MM.1S (cell line): ENCODE measurements at regions not wholly inside any gene's neighbourhood (a gene's known extent, or its start where the extent isn't known, plus 50 kb on each side); places are given as distances from the start of the nearest gene placed in this dataset.
"Not testable (repeated sequence)": the region's sequence is repeated elsewhere in the genome, so short reads cannot be mapped to it uniquely, and the experiment has no call there.

ENCODE experiments used
- DNase-seq: peaks from one replicate; pipeline ENCODE4 v3.0.0-alpha.2; 2015
- H2AFZ ChIP-seq: fragments of 300-600 bp; sonication (generic); 2 replicates; pipeline ENCODE4 v1.6.0; 2016; ENCODE audit warnings: antibody characterized with exemption, low read length
- H3F3A ChIP-seq: fragments of 300-600 bp; sonication (generic); 2 replicates; pipeline ENCODE4 v1.6.1; 2016; ENCODE audit warnings: mild to moderate bottlenecking, antibody characterized with exemption, low read length, moderate library complexity, mixed read lengths; ENCODE audit not compliant: insufficient read depth
- H3K27ac ChIP-seq: fragments of 300-600 bp; sonication (generic); 2 replicates; pipeline ENCODE4 v1.5.1; 2016; ENCODE audit warnings: mild to moderate bottlenecking, low read length
- H3K27me3 ChIP-seq: fragments of 300-600 bp; sonication (generic); replicated peaks from 2 replicates; pipeline ENCODE4 v1.6.0; 2016; ENCODE audit warnings: low read length; ENCODE audit not compliant: insufficient read depth
- H3K36me3 ChIP-seq: fragments of 300-600 bp; sonication (generic); replicated peaks from 2 replicates; pipeline ENCODE4 v1.6.1; 2016; ENCODE audit warnings: mild to moderate bottlenecking, low read length, mixed read lengths; ENCODE audit not compliant: insufficient read depth
- H3K4me1 ChIP-seq: fragments of 300-600 bp; sonication (generic); 2 replicates; pipeline ENCODE4 v1.6.1; 2016; ENCODE audit warnings: low read length, mixed read lengths
- H3K4me2 ChIP-seq: fragments of 300-600 bp; sonication (generic); 2 replicates; pipeline ENCODE4 v1.6.0; 2016; ENCODE audit warnings: low read depth, low read length
- H3K4me3 ChIP-seq: fragments of 300-600 bp; sonication (generic); 2 replicates; pipeline ENCODE4 v1.5.1; 2016; ENCODE audit warnings: low read length, mixed read lengths
- H3K79me2 ChIP-seq: fragments of 300-600 bp; sonication (generic); 2 replicates; pipeline ENCODE4 v1.6.1; 2016; ENCODE audit warnings: mixed run types, low read length, mixed read lengths
- H3K9ac ChIP-seq: fragments of 300-600 bp; sonication (generic); 2 replicates; pipeline ENCODE4 v1.6.1; 2016; ENCODE audit warnings: low read length, mixed read lengths
- H3K9me2 ChIP-seq: fragments of 300-600 bp; sonication (generic); replicated peaks from 2 replicates; pipeline ENCODE4 v1.6.1; 2016; ENCODE audit warnings: mild to moderate bottlenecking, low read length, mixed read lengths; ENCODE audit not compliant: insufficient read depth
- H3K9me3 ChIP-seq: fragments of 300-600 bp; sonication (generic); replicated peaks from 2 replicates; pipeline ENCODE4 v1.6.1; 2016; ENCODE audit warnings: mild to moderate bottlenecking, low read length, mixed read lengths; ENCODE audit not compliant: insufficient read depth
- H4K20me1 ChIP-seq: fragments of 300-600 bp; sonication (generic); 2 replicates; pipeline ENCODE4 v1.6.1; 2016; ENCODE audit warnings: mild to moderate bottlenecking, low read length, moderate library complexity, mixed read lengths; ENCODE audit not compliant: insufficient read depth
- EZH2 ChIP-seq: fragments of 300-600 bp; sonication (generic); optimal IDR thresholded peaks from 2 replicates; pipeline ENCODE3; 2017; ENCODE audit warnings: low read depth, mild to moderate bottlenecking, antibody characterized with exemption, low read length, mixed read lengths
- EZH2phosphoT487 ChIP-seq: fragments of 300-600 bp; sonication (generic); IDR thresholded peaks from 2 replicates; pipeline ENCODE4 v1.6.1; 2018; ENCODE audit warnings: antibody characterized with exemption, low read length
- TF ChIP-seq, protein P1 (sequence below): fragments of 300-600 bp; sonication (generic); IDR thresholded peaks from 2 replicates; pipeline ENCODE4 v1.5.1; 2016; ENCODE audit warnings: antibody characterized with exemption, low read length, mixed read lengths

DNA sequence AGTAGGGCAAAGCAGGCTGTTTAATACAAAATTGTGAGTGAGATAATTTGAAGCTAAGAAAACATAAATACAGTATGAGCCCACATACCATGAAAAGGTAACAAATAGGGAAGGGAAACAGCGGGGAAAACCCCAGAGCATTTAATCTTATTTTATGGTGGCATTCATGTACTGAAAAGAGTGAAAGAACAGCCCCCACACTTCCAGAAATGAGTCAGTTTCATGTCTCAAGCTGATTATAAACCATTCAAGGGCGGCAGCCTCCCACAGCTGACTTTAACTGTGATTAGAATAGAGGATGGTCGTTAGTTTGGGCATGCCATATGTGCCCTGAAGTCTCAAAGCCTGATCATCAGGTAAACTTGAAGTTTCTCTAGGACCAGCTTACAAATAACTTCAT is 64.5 kb downstream of the FOXG1 start:
- Histone ChIP-seq H3K9me3 (no peaks in the 10 kb centered on the region), H3K27ac (no peak overlapping the region), H4K20me1 (no peaks in the 10 kb centered on the region), H3K36me3 (no peaks in the 10 kb centered on the region), H3K9me2 (no peaks in the 10 kb centered on the region), H3K79me2 (no peaks in the 10 kb centered on the region), H3K4me2 (no peak overlapping the region), H3K4me3 (no peak overlapping the region), H3K9ac (no peak overlapping the region), H3K27me3 (no peaks in the 10 kb centered on the region), H2AFZ (no peak overlapping the region), H3F3A (no peaks in the 10 kb centered on the region), H3K4me1 (no peaks in the 10 kb centered on the region)
- DNase-seq, result no peak
- TF ChIP-seq, protein P1, sequence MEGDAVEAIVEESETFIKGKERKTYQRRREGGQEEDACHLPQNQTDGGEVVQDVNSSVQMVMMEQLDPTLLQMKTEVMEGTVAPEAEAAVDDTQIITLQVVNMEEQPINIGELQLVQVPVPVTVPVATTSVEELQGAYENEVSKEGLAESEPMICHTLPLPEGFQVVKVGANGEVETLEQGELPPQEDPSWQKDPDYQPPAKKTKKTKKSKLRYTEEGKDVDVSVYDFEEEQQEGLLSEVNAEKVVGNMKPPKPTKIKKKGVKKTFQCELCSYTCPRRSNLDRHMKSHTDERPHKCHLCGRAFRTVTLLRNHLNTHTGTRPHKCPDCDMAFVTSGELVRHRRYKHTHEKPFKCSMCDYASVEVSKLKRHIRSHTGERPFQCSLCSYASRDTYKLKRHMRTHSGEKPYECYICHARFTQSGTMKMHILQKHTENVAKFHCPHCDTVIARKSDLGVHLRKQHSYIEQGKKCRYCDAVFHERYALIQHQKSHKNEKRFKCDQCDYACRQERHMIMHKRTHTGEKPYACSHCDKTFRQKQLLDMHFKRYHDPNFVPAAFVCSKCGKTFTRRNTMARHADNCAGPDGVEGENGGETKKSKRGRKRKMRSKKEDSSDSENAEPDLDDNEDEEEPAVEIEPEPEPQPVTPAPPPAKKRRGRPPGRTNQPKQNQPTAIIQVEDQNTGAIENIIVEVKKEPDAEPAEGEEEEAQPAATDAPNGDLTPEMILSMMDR, result no peak
- no peak for TF ChIP-seq EZH2phosphoT487
- no peak for TF ChIP-seq EZH2

DNA sequence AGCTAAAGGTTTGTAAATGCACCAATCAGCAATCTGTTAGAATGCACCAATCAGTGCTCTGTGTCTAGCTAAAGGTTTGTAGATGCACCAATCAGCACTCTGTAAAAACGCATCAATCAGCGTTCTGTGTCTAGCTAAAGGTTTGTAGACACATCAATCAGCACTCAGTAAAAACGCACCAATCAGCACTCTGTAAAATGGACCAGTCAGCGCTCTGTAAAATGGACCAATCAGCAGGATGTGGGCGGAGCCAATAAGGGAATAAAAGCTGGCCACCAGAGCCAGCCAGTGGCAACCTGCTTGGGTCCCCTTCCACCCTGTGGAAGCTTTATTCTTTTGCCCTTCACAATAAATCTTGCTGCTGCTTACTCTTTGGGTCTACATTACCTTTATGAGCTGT is 76.0 kb downstream of the FOXG1 start:
- H4K20me1 ChIP-seq, H3K4me3 ChIP-seq, H2AFZ ChIP-seq, H3F3A ChIP-seq, H3K9me3 ChIP-seq, H3K4me1 ChIP-seq, H3K4me2 ChIP-seq, H3K36me3 ChIP-seq, H3K9ac ChIP-seq, DNase-seq, H3K27ac ChIP-seq, H3K79me2 ChIP-seq, H3K9me2 ChIP-seq, H3K27me3 ChIP-seq: not testable (repeated sequence)

DNA sequence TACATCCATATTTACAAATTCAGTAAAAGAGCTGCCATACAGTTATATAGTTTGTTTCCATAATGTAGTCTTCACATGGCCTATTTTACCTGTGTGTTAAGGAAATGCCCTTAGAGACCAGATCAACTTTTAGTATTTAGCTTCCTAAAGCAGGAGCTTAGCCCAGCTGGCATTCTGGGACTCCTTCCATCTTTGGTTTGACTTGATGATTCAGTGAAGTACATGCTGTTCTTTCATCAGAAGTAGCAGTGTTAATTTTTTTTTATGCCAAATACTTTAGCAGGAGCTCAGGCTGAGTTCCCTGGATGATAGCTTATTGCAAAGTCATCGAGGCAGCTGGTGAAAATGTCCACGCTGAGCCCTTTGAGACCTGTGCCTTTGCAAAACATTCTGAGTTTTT is 101.0 kb downstream of the FOXG1 start:
- no peaks in the 10 kb centered on the region for H3K27me3 ChIP-seq
- no peak overlapping the region for H2AFZ ChIP-seq
- TF ChIP-seq, protein P1, result no peak
- no peak for TF ChIP-seq EZH2
- no peak for TF ChIP-seq EZH2phosphoT487
- no peak overlapping the region for H3K4me3 ChIP-seq
- no peak for DNase-seq
- H3K9me2 ChIP-seq, result no peaks in the 10 kb centered on the region
- no peak overlapping the region for H3K27ac ChIP-seq
- H3K4me2 ChIP-seq, result no peak overlapping the region
- no peak overlapping the region for H3K9ac ChIP-seq
- peaks cover 8% of the 10 kb centered on the region; the same call in 1 of the 2 replicates for H3K4me1 ChIP-seq
- no peaks in the 10 kb centered on the region for H3F3A ChIP-seq
- H3K36me3 ChIP-seq, result no peaks in the 10 kb centered on the region
- no peaks in the 10 kb centered on the region for H3K9me3 ChIP-seq
- no peaks in the 10 kb centered on the region for H3K79me2 ChIP-seq
- no peaks in the 10 kb centered on the region for H4K20me1 ChIP-seq

DNA sequence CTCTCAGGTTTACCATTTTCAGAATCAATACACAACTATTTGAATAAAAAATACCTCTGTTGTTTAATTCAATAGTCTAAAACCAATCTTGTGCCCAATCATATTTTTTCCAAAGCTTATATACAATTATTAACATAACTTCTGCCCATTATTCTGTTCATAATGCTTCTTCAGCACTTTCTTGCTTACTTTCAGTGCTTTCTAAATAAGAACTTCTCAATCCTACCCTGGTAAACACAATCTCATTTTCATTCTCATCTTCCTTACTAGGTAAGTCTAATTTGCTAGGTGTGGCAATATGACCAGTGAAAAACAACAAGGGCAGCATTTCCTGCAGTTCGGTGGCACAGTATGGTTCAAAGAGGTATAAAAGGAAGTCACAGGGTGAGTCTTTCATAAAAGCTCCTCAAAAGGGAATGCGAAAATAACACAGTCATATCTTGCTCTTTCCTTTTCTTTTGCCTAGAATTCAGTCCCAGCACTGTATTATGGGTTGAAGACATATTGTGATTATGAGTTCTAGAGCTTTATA is 103.5 kb downstream of the FOXG1 start:
- peak overlapping the region; percentile 47 for H3K4me2 ChIP-seq
- H3K9me2 ChIP-seq, result no peaks in the 10 kb centered on the region
- H3K9ac ChIP-seq, result no peak overlapping the region; the same call in 1 of the 2 replicates
- H3F3A ChIP-seq, result no peaks in the 10 kb centered on the region
- H3K9me3 ChIP-seq, result no peaks in the 10 kb centered on the region
- no peaks in the 10 kb centered on the region for H4K20me1 ChIP-seq
- peak; percentile 73 for DNase-seq
- H3K4me1 ChIP-seq, result peaks cover 8% of the 10 kb centered on the region; the same call in 1 of the 2 replicates
- peak overlapping the region; percentile 15; the same call in 1 of the 2 replicates for H3K4me3 ChIP-seq
- H3K36me3 ChIP-seq, result no peaks in the 10 kb centered on the region
- peak overlapping the region; percentile 63; the same call in 1 of the 2 replicates for H3K27ac ChIP-seq
- H2AFZ ChIP-seq, result peak overlapping the region; percentile 35; the same call in 1 of the 2 replicates
- no peaks in the 10 kb centered on the region for H3K79me2 ChIP-seq
- TF ChIP-seq, protein P1, result no peak
- TF ChIP-seq EZH2phosphoT487 (no peak), EZH2 (no peak)
- no peaks in the 10 kb centered on the region for H3K27me3 ChIP-seq
